Neuron (in vitro differentiated cells): ENCODE measurements at regions not wholly inside any gene's neighbourhood (a gene's known extent, or its start where the extent isn't known, plus 50 kb on each side); places are given as distances from the start of the nearest gene placed in this dataset.

Experiments
- H2AFZ ChIP-seq: one replicate; pipeline ENCODE4 v1.6.1; 2013; ENCODE audit warnings: low read depth, mild to moderate bottlenecking, inconsistent platforms, low read length, moderate library complexity
- H3K27me3 ChIP-seq: one replicate; pipeline ENCODE4 v1.6.1; 2013; ENCODE audit warnings: low read length; ENCODE audit not compliant: insufficient read depth
- H3K36me3 ChIP-seq: one replicate; pipeline ENCODE4 v1.6.1; 2013; ENCODE audit warnings: low read length; ENCODE audit not compliant: insufficient read depth
- H3K4me1 ChIP-seq: one replicate; pipeline ENCODE4 v1.6.1; 2013; ENCODE audit warnings: low read length; ENCODE audit not compliant: insufficient read depth
- H3K4me3 ChIP-seq: 2 replicates; pipeline ENCODE4 v1.5.1; 2013; ENCODE audit warnings: mild to moderate bottlenecking, low read length, moderate library complexity
- H3K9me3 ChIP-seq: one replicate; pipeline ENCODE4 v1.6.1; 2013; ENCODE audit warnings: low read length

DNA sequence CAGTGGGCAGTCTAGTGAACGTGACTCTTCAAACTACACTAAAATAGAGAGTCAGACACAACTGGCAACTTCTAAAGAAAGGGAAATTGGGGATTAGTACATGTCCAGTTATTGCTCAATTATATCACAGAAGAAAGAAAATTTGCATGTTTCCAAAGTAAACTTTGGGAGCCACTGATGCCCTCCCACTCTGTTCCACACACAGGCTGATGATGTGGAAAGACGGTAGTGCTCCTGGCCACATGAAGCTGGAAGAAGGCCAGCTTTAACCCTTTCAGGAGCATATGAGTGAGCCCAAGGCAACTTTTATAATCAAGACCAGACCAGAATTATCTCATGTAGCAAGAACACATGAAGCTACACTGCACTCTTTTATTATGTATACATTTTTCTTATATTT lies 141.0 kb downstream of the NR4A2 start:
- no peaks in the 10 kb centered on the region for H3K27me3 ChIP-seq
- H2AFZ ChIP-seq = no peak overlapping the region
- no peaks in the 10 kb centered on the region for H3K36me3 ChIP-seq
- H3K4me1 ChIP-seq = no peaks in the 10 kb centered on the region
- H3K4me3 ChIP-seq = no peak overlapping the region
- no peaks in the 10 kb centered on the region for H3K9me3 ChIP-seq

DNA sequence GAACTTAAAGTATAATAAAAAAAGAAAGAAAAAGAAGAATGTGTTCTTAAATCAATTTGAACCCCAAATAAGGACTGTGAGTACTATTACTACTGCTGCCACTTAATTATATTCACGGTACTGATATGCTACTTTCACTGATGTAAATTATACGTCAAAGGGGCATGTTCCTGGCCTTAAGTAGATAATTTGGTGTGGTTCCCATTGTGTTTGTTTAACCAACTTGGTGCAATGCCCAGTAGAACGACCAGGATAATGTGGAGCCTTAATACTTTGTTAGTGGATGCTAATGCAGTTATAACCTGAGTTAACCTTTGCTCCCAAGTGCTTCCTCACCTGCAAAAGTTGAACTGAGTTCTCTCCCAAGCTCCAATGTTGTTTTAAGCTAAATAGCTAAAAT lies 142.0 kb downstream of the NR4A2 start:
- Histone ChIP-seq H3K36me3 (no peaks in the 10 kb centered on the region), H3K4me3 (no peak overlapping the region), H3K27me3 (no peaks in the 10 kb centered on the region), H3K4me1 (no peaks in the 10 kb centered on the region), H3K9me3 (no peaks in the 10 kb centered on the region), H2AFZ (no peak overlapping the region)

DNA sequence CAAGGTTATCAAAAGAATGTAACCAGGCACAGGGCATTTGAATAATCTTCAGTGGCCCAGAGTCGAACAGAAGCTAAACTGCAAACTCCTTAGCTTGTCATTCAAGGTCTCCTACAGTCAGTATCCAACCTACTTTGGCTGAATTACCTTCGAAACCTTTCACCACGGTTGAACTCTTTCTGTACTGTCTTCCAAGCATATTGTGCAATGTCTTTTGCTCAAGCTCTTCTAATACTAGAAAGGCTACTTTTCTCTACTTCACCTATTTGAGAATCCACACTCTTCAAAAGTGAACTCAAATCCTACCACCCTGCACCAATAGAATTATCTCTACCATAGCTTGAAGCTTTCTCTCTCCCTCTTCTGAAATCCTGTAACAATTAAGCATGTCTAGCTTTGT lies 142.9 kb downstream of the NR4A2 start:
- H3K4me3 ChIP-seq = no peak overlapping the region
- H3K36me3 ChIP-seq = no peaks in the 10 kb centered on the region
- no peaks in the 10 kb centered on the region for H3K4me1 ChIP-seq
- no peak overlapping the region for H2AFZ ChIP-seq
- H3K9me3 ChIP-seq = no peaks in the 10 kb centered on the region
- no peaks in the 10 kb centered on the region for H3K27me3 ChIP-seq

DNA sequence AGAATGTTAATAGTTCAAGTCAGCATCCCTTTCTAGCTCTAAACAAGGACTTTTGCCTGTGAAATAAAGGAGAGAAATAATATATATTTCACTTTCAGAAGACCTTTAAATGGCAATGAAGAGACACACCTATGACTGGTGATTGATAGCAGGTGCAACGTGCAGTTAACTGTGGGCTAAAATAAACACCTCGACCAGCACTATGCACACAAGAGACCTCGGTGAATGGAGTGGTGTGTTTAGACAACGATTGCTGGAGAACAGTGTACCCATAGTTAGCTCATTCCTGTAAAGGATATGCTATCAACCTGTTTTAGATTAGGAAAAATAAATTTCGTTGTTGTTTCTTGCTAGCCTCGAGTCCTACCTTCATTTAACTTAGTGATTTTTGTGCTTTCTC lies 143.4 kb downstream of the NR4A2 start:
- H2AFZ ChIP-seq = no peak overlapping the region
- H3K4me1 ChIP-seq = no peaks in the 10 kb centered on the region
- no peak overlapping the region for H3K4me3 ChIP-seq
- H3K27me3 ChIP-seq = no peaks in the 10 kb centered on the region
- no peaks in the 10 kb centered on the region for H3K36me3 ChIP-seq
- H3K9me3 ChIP-seq = no peaks in the 10 kb centered on the region

DNA sequence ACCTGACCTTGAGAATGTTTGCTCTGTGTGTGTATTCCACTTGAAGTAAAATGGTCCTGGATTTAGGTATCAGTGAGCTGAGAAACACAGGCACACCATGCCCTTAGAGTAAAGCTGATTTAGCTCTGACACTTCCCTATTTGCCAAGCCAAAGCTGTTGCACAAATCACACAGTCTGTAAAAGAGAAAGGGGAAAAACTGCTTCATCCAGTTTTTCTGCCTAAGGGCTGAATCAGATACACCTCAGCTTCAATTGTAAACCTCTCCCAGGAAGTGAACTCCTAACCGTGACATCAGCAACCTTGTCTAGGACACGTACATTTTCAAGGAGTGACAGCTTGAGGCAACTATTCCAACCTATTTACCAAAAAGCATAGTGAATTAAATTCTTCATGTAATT lies 150.4 kb downstream of the NR4A2 start:
- Histone ChIP-seq H2AFZ (no peak overlapping the region), H3K4me1 (no peaks in the 10 kb centered on the region), H3K4me3 (no peak overlapping the region), H3K36me3 (no peaks in the 10 kb centered on the region), H3K9me3 (no peaks in the 10 kb centered on the region), H3K27me3 (no peaks in the 10 kb centered on the region)

DNA sequence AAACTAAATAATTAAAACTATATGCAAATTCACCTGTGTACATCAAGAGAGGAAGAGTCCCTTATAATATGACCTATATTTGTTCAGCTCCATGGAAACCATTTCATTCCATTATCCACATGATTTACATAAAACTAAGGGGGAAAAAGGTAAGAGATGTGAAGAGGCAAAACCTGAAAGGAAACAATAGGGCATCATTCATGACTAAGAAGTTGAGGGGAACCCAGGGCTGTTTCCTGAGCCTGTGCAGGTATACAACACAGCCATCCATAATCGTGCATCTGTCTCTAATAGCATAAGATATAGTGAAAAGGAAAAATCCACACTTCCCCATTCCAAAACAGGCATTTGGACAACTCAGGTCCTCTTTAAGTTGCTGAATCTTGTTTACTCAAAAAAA lies 151.3 kb downstream of the NR4A2 start:
- H2AFZ ChIP-seq = no peak overlapping the region
- no peaks in the 10 kb centered on the region for H3K27me3 ChIP-seq
- H3K36me3 ChIP-seq = no peaks in the 10 kb centered on the region
- no peaks in the 10 kb centered on the region for H3K9me3 ChIP-seq
- H3K4me1 ChIP-seq = no peaks in the 10 kb centered on the region
- no peak overlapping the region for H3K4me3 ChIP-seq

DNA sequence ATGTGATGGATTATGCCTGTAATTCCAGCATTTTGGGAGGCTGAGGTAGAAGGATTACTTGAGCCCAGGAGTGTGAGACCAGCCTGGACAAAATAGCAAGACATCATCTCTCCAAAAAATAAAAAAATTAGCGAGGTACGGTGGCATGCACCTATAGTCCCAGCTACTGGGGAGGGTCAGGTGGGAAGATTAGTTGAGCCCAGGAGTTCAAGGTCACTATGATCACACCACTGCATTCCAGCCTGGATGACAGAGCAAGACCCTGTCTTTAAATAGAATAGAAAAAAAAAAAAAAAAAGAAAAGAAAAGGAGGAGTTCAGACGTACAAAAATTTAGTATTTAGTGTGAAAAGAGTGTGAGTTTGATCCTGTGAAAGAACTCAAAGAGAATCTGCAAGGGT lies 154.9 kb downstream of the NR4A2 start:
- no peak overlapping the region for H3K4me3 ChIP-seq
- no peak overlapping the region for H2AFZ ChIP-seq
- H3K9me3 ChIP-seq = no peaks in the 10 kb centered on the region
- no peaks in the 10 kb centered on the region for H3K27me3 ChIP-seq
- no peaks in the 10 kb centered on the region for H3K36me3 ChIP-seq
- no peaks in the 10 kb centered on the region for H3K4me1 ChIP-seq

DNA sequence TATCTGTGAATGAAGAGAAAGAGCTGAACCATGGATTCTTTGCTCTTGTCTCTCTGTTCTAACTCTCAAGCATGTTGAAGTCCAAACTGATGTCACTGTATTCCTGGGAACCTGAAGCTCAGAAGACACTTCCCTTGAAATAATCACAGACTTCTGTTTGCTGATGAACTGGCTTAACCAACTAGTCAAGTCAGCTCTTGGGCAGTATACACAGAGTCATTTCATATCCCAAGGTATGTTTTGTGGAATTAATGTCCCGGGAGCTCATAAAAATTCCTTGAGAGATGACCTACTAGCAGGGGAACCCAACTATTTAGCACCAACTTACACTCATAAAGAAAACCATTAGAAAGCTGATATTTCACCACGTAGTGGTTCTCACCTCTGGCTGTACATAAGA lies 156.6 kb downstream of the NR4A2 start:
- Histone ChIP-seq H3K36me3 (no peaks in the 10 kb centered on the region), H3K27me3 (no peaks in the 10 kb centered on the region), H3K4me1 (no peaks in the 10 kb centered on the region), H3K9me3 (no peaks in the 10 kb centered on the region), H3K4me3 (no peak overlapping the region), H2AFZ (no peak overlapping the region)

DNA sequence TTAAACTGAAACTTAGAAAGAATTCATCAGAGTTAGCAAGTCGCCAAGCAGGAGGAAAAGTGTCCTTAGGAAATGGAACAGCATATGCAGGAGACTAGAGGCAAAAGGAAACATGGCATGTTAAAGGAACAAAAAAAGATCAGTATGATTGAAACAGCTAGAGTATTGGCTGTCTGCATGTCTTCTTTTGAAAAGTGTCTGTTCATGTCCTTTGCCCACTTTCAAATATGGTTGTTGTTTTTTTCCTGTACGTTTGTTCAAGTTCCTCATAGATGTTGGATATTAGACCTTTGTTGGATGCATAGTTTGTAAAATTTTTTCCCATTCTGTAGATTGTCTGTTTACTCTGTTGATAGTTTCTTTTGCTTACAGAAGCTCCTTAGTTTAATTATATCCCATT lies 161.6 kb downstream of the NR4A2 start:
- no peak overlapping the region for H2AFZ ChIP-seq
- no peak overlapping the region for H3K4me3 ChIP-seq
- no peaks in the 10 kb centered on the region for H3K36me3 ChIP-seq
- H3K9me3 ChIP-seq = no peaks in the 10 kb centered on the region
- H3K4me1 ChIP-seq = no peaks in the 10 kb centered on the region
- no peaks in the 10 kb centered on the region for H3K27me3 ChIP-seq

DNA sequence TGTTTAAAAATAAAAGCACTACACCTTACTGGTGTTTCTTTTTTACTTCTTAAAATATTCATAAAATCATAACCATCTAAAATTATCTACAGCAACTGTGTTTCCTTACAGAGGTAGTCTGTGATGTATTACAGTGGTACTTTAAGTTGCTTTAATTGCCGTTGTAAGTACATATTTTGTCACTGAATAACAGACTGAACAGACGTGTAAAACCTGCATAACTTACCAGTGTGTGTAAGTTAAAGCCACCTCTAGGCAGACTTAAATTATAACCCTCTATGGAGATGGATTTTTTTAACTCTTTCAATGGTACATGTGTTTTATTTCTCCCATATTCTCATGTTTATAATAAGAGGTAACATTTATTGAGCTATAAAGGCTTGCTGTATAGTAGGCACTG lies 166.8 kb downstream of the NR4A2 start:
- H3K9me3 ChIP-seq = no peaks in the 10 kb centered on the region
- no peaks in the 10 kb centered on the region for H3K36me3 ChIP-seq
- H3K27me3 ChIP-seq = no peaks in the 10 kb centered on the region
- no peak overlapping the region for H2AFZ ChIP-seq
- no peak overlapping the region for H3K4me3 ChIP-seq
- peaks cover 3% of the 10 kb centered on the region for H3K4me1 ChIP-seq

DNA sequence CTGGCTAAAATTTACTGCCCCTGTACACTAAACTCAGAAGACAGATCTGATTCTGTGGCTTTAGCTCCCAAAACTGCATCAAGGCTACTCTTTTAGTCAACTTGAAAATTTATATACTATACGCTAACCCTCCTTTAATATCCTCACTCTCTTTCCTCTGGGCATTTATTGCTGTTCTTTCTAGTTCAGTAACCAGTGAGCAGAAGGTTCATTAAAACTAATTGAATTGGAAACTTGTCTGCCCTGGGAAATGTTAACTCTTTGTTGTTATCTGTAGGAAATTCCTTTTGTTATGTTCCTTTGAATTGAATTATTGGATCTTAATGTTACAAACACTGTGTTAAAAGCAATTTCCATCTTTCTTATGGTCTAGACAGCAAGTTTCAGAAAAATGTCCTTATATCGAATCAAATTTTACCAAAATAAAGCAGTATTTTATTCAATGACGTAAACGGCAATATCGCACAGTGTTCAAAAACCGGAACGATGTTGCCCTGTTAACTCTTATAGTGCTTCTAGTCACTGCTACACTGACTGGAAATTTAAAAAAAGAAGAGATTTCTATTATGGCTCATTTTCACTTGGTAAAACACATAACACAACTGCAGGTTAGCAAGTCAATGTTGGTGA lies 168.3 kb downstream of the NR4A2 start:
- H3K9me3 ChIP-seq = no peaks in the 10 kb centered on the region
- H3K27me3 ChIP-seq = no peaks in the 10 kb centered on the region
- H3K4me3 ChIP-seq = no peak overlapping the region
- H3K36me3 ChIP-seq = no peaks in the 10 kb centered on the region
- no peak overlapping the region for H2AFZ ChIP-seq
- peaks cover 3% of the 10 kb centered on the region for H3K4me1 ChIP-seq

DNA sequence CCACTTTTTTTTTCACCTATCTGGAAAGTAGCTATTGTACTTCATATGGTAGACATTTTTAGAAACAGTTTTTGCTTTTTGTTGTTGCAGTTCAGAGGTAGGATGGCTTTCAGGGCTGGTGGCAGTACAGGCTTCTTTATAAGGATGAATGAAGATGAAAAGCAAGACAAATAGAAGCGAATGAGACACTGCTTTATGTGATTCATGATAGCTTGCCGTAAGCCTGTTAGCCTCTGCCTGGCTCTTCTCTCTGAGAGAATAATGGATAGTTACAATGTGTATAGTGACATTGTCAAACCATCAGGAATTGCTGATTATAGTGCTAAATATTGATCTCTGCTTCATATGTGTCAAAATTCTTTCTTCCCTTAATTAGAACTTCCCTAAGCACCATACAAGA lies 173.7 kb downstream of the NR4A2 start:
- no peaks in the 10 kb centered on the region for H3K9me3 ChIP-seq
- H3K36me3 ChIP-seq = no peaks in the 10 kb centered on the region
- no peaks in the 10 kb centered on the region for H3K27me3 ChIP-seq
- H3K4me1 ChIP-seq = no peaks in the 10 kb centered on the region
- H3K4me3 ChIP-seq = no peak overlapping the region
- H2AFZ ChIP-seq = no peak overlapping the region

DNA sequence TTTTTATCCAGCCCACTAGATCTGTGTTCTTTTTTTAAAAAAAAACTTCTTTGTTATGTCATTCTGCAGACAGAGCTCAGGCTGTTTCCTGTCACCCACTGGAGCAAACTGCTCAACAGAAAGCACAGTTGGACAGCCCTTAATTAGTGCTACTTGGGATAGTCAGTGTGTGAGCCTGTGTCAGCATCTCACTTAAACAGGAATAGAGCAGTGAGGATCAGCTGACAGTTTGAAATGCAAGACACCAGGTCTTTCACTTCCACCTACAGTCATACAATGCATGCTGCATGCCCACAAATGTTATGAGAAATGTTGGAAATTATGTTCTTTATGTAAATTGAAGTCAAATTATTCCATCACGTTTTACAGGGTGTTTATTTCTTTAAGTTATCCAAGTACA lies 174.9 kb downstream of the NR4A2 start:
- no peak overlapping the region for H2AFZ ChIP-seq
- H3K36me3 ChIP-seq = no peaks in the 10 kb centered on the region
- H3K27me3 ChIP-seq = no peaks in the 10 kb centered on the region
- no peaks in the 10 kb centered on the region for H3K4me1 ChIP-seq
- no peak overlapping the region for H3K4me3 ChIP-seq
- no peaks in the 10 kb centered on the region for H3K9me3 ChIP-seq

DNA sequence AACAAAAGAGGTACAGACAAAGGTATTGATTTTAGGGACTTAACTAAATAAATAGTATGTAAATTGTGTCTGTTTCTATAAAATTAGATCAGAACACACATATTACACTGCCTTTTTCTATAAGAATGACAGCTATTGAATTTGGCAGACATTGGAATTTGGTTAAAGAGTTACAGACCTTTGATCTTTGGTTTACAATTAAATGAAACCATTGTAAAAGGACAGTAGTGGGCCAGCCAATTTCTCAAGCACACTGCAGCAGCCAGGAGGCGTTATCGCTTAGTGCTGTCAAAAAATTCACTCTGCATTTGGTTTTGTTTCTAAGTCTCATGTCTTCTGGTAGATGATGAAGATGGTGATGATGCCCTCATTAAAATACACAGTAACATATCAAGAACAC lies 175.9 kb downstream of the NR4A2 start:
- no peak overlapping the region for H2AFZ ChIP-seq
- no peaks in the 10 kb centered on the region for H3K4me1 ChIP-seq
- H3K9me3 ChIP-seq = no peaks in the 10 kb centered on the region
- H3K36me3 ChIP-seq = no peaks in the 10 kb centered on the region
- no peaks in the 10 kb centered on the region for H3K27me3 ChIP-seq
- no peak overlapping the region for H3K4me3 ChIP-seq
